ENCODE measurements at regions not wholly inside any gene's neighbourhood (a gene's known extent, or its start where the extent isn't known, plus 50 kb on each side); places are given as distances from the start of the nearest gene placed in this dataset.
"Not testable (repeated sequence)": the region's sequence is repeated elsewhere in the genome, so short reads cannot be mapped to it uniquely, and the experiment has no call there.

GRCh38 chr18:29360659-29361058, 1183.7 kb upstream of the CDH2 start:
- not testable (repeated sequence) for TF ChIP-seq TAF1 (IDR thresholded peaks at IDR 0.05; ENCODE audit: borderline replicate concordance, low read depth, low read length); CTCF (IDR thresholded peaks at IDR 0.05 in 2 of 3, conservative IDR thresholded peaks at IDR 0.05 in 1 of 3; ENCODE audit: control insufficient read depth in 2 of 3, extremely low read depth in 1 of 3, insufficient read depth in 1 of 3, low read depth in 3 of 3, low read length in 3 of 3); USF2 (IDR thresholded peaks at IDR 0.05; ENCODE audit: borderline replicate concordance, low read depth, low read length); NFYA (IDR thresholded peaks at IDR 0.05; ENCODE audit: borderline replicate concordance, low read depth, low read length); BHLHE40 (IDR thresholded peaks at IDR 0.05; ENCODE audit: borderline replicate concordance in 1 of 2, low read depth in 2 of 2, low read length in 1 of 2); NFIC (IDR thresholded peaks at IDR 0.05; ENCODE audit: low read depth, low read length); YY1 (IDR thresholded peaks at IDR 0.05; ENCODE audit: low read depth, low read length); SMC3 (IDR thresholded peaks at IDR 0.05; ENCODE audit: borderline replicate concordance, low read length); REST (IDR thresholded peaks at IDR 0.05; ENCODE audit: low read depth, low read length); TCF12 (IDR thresholded peaks at IDR 0.05; ENCODE audit: low read depth, low read length); ATF3 (IDR thresholded peaks at IDR 0.05; ENCODE audit: borderline replicate concordance, extremely low read depth, low read depth, low read length); SIN3A (IDR thresholded peaks at IDR 0.05; ENCODE audit: low read depth, low read length); JUNB (IDR thresholded peaks at IDR 0.05)
